ENCODE measurements at regions not wholly inside any gene's neighbourhood (a gene's known extent, or its start where the extent isn't known, plus 50 kb on each side); places are given as distances from the start of the nearest gene placed in this dataset.

DNA sequence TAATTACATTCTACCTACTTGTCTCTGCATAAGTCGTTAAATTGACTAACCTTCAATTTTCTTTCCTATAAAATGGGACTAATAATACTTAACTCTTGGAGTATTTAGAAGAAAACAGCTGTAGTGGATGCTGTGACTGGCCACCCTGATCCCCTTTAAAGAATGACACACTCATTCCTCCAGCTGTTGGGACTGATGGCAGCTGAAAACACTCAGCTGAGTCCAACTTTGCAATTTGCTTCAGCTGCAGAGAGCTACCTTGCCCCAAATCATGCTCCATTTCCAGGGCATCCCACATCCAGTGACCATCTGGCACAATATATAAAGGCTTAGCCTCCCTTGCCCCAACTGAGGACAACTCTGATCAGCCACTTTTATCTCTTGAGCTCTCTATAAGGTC lies 89.1 kb downstream of the MID1IP1 start:
- Histone ChIP-seq H3K4me1 (no peaks in the 10 kb centered on the region), H3K4me3 (no peak overlapping the region), H3K27ac (no peak overlapping the region), H3K36me3 (no peaks in the 10 kb centered on the region), H3K27me3 (no peaks in the 10 kb centered on the region), H3K9me3 (no peaks in the 10 kb centered on the region)
- TF ChIP-seq, protein P1, sequence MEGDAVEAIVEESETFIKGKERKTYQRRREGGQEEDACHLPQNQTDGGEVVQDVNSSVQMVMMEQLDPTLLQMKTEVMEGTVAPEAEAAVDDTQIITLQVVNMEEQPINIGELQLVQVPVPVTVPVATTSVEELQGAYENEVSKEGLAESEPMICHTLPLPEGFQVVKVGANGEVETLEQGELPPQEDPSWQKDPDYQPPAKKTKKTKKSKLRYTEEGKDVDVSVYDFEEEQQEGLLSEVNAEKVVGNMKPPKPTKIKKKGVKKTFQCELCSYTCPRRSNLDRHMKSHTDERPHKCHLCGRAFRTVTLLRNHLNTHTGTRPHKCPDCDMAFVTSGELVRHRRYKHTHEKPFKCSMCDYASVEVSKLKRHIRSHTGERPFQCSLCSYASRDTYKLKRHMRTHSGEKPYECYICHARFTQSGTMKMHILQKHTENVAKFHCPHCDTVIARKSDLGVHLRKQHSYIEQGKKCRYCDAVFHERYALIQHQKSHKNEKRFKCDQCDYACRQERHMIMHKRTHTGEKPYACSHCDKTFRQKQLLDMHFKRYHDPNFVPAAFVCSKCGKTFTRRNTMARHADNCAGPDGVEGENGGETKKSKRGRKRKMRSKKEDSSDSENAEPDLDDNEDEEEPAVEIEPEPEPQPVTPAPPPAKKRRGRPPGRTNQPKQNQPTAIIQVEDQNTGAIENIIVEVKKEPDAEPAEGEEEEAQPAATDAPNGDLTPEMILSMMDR (IDR thresholded peaks at IDR 0.05): no peak
- TF ChIP-seq POLR2A (IDR thresholded peaks at IDR 0.05): no peak
- intact Hi-C loops (cut with DNase I): no loop called here
- WGBS, 2 donors: 68 to 88% methylated on average over 1 of the region's 1 CpG
- no peak for DNase-seq

DNA sequence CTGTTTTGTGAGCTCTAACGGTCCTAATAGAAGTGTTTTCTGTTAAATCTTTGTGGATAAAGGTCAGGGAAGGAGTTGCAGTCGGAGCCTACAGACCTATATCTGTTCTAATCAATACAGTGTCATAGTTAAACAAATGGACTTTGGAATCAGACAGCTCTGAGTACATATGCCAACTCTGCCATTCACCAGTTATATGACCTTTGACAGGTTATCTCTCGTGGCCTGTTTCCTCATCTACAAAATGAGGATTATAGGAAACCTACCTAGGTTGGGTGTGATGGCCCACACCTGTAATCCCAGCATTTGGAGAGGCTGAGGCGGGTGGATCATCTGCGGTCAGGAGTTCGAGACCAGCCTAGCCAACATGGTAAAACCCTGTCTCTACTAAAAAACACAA lies 89.7 kb downstream of the MID1IP1 start:
- H3K27me3 ChIP-seq: no peaks in the 10 kb centered on the region
- intact Hi-C loops (cut with DNase I): no loop called here
- no peaks in the 10 kb centered on the region for H3K36me3 ChIP-seq
- H3K4me1 ChIP-seq: no peaks in the 10 kb centered on the region
- WGBS, 2 donors: 77 to 80% methylated on average over 3 to 6 of the region's 6 CpGs
- no peak overlapping the region for H3K4me3 ChIP-seq
- DNase-seq: no peak
- no peak overlapping the region for H3K27ac ChIP-seq
- TF ChIP-seq, protein P1 (IDR thresholded peaks at IDR 0.05): no peak
- TF ChIP-seq POLR2A (IDR thresholded peaks at IDR 0.05): no peak
- no peaks in the 10 kb centered on the region for H3K9me3 ChIP-seq

DNA sequence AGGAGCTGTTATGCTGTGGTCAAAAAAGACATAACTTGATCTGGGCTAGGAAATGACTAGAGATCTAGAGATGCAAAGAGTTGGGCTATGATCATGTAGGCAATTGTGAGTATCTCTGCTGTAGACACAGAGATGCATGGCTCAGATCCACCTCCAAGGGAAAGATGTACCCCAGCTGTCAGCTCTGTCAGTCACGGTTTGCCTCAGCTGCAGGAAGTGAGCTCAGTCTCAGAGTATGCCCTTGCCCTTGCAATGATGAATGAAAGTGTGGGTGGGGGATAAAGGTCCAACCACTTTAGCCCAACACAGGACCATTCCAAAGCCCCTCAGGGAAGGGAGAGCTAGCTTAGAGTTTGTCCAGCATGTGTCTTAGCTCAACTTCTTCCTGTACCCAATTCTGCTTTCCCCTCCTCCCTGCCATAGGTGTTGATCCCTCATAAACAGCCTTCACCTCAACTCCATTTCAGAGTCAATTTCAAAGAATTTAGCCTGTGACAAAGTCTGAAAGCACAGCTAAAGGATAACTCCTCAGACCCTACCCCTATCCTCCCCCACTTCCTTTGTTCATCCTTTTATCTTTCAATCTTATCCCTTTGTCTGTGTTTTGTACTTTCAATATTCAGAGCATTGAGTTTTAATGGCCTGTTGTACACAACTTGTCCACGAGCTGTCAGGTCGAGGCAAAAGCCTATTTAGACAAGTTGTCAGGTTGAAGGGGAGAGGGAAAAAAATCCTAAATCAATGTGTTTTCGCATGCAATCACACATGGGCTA lies 90.6 kb downstream of the MID1IP1 start:
- no peaks in the 10 kb centered on the region for H3K27me3 ChIP-seq
- no peaks in the 10 kb centered on the region for H3K9me3 ChIP-seq
- intact Hi-C loops (cut with DNase I): no loop called here
- H3K36me3 ChIP-seq: no peaks in the 10 kb centered on the region
- DNase-seq: no peak
- H3K27ac ChIP-seq: no peak overlapping the region
- no peaks in the 10 kb centered on the region for H3K4me1 ChIP-seq
- no peak overlapping the region for H3K4me3 ChIP-seq
- 54 to 82% methylated on average over 3 to 4 of the region's 4 CpGs for WGBS, 2 donors
- TF ChIP-seq, protein P1 (IDR thresholded peaks at IDR 0.05): no peak
- no peak for TF ChIP-seq POLR2A (IDR thresholded peaks at IDR 0.05)

DNA sequence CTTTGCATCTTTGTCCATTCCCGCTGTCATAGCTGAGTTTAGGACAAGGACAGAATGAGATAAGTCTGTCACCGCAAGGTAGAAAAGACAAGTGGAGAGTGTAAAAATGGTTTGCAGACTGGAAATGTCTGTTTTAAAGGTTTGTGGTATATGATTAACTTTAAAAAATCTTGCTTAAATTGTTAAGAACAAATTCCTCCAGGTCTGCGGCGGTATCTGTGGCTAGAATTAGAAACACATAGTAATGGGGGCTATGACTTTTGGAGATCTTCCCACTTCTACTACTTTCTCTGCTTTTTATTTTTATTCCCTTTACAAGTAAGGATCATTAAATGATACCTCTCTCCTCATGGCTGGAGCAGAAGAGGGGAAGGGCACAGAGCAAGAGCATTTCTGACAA lies 92.2 kb downstream of the MID1IP1 start:
- H3K27ac ChIP-seq: no peak overlapping the region
- no peak for TF ChIP-seq POLR2A (IDR thresholded peaks at IDR 0.05)
- TF ChIP-seq, protein P1 (IDR thresholded peaks at IDR 0.05): no peak
- H3K4me3 ChIP-seq: no peak overlapping the region
- WGBS, 2 donors: 86 to 91% methylated on average over 4 of the region's 4 CpGs
- H3K27me3 ChIP-seq: no peaks in the 10 kb centered on the region
- H3K4me1 ChIP-seq: no peaks in the 10 kb centered on the region
- DNase-seq: no peak
- no peaks in the 10 kb centered on the region for H3K36me3 ChIP-seq
- intact Hi-C loops (cut with DNase I): no loop called here
- no peaks in the 10 kb centered on the region for H3K9me3 ChIP-seq

DNA sequence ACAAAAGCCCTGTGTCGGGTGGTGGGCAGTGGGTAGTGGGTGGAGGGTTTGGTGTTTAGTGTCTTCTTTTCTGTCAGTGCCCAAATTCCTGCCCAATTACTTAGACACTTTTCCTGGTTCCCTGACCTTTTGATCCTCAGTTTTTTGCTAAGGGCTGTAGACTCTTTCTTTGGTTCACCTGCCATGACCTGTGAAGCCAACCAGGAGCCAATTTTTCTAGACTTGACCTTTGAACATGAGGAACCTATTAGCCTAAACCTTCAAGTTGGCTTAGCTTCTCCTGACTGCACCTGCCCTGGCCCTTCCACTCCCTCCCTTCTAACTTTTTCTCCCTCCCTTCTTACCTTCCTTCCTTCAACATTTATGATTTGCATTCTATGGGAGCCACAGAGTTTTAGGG lies 94.5 kb downstream of the MID1IP1 start:
- H3K36me3 ChIP-seq: no peaks in the 10 kb centered on the region
- 71% methylated on average over 1 of the region's 1 CpG; no CpG with 5 or more reads in 1 of the 2 donors for WGBS, 2 donors
- no peak for TF ChIP-seq POLR2A (IDR thresholded peaks at IDR 0.05)
- TF ChIP-seq, protein P1 (IDR thresholded peaks at IDR 0.05): no peak
- H3K27me3 ChIP-seq: no peaks in the 10 kb centered on the region
- no peak overlapping the region for H3K27ac ChIP-seq
- H3K4me1 ChIP-seq: no peaks in the 10 kb centered on the region
- no peak for DNase-seq
- no peak overlapping the region for H3K4me3 ChIP-seq
- intact Hi-C loops (cut with DNase I): no loop called here
- no peaks in the 10 kb centered on the region for H3K9me3 ChIP-seq
